ENCODE measurements at regions not wholly inside any gene's neighbourhood (a gene's known extent, or its start where the extent isn't known, plus 50 kb on each side); places are given as distances from the start of the nearest gene placed in this dataset.

DNA sequence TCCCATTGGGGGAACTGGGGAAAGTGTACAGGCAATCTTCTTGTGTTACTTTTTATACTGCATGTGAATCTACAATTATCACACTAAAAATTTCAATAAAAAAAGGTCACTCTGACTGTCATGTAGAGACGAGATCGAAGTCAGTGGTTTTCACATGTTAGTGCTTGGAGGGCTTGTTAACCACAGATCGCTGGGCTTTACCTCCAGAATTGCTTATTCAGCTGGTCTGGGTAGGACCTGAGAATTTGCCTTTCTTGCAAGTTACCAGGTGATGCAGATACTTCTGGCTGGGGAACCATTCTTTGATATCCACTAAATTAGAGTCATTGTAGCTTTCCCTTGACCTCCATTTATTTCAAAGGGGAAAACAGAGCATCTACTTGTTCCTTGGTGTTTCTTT, 62.8 kb upstream of the SLC38A4 start:
- TF ChIP-seq, protein P1, sequence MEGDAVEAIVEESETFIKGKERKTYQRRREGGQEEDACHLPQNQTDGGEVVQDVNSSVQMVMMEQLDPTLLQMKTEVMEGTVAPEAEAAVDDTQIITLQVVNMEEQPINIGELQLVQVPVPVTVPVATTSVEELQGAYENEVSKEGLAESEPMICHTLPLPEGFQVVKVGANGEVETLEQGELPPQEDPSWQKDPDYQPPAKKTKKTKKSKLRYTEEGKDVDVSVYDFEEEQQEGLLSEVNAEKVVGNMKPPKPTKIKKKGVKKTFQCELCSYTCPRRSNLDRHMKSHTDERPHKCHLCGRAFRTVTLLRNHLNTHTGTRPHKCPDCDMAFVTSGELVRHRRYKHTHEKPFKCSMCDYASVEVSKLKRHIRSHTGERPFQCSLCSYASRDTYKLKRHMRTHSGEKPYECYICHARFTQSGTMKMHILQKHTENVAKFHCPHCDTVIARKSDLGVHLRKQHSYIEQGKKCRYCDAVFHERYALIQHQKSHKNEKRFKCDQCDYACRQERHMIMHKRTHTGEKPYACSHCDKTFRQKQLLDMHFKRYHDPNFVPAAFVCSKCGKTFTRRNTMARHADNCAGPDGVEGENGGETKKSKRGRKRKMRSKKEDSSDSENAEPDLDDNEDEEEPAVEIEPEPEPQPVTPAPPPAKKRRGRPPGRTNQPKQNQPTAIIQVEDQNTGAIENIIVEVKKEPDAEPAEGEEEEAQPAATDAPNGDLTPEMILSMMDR (IDR thresholded peaks at IDR 0.05), result no peak
- no peak for TF ChIP-seq POLR2A (IDR thresholded peaks at IDR 0.05)

Data from testis (tissue), 2 donors.